K562 (cell line): ENCODE measurements at regions not wholly inside any gene's neighbourhood (a gene's known extent, or its start where the extent isn't known, plus 50 kb on each side); places are given as distances from the start of the nearest gene placed in this dataset.

Experiments used
- ATAC-seq: fragments of 200-7000 bp; cut with Tn5 transposase; 3 replicates; pipeline ENCODE4 v1.9.1; 2020; ENCODE audit warnings: moderate library complexity
- BruUV-seq: library from RNA; stranded (reverse); fragments of 400-500 nt; replicated peaks from 2 replicates; lab custom pipeline; 2021; lab: Mats Ljungman, UMichigan
- CTCF ChIA-PET: fragments of 300-600 bp; formaldehyde crosslinking; extraction: SDS; loops from one replicate; lab custom pipeline; 2021; ENCODE audit warnings: low intra/inter-chr PET ratio; lab: Yijun Ruan, JAX
- POLR2A ChIA-PET: fragments of 300-600, 350-650 bp; sonication (Branson Sonifier 250); formaldehyde crosslinking; extraction: SDS; loops from one replicate; lab custom pipeline; 2021; ENCODE audit warnings: antibody characterized with exemption, inconsistent platforms; lab: Yijun Ruan, JAX
- DNase-seq, 4 experiments: peaks; one replicate each; pipeline versions ENCODE4 v3.0.0 to v3.0.0-alpha.2; 2011 to 2018; ENCODE audit warnings: low spot score in 3 of 4, mixed read lengths in 3 of 4; ENCODE audit errors: extremely low read depth in 1 of 4
- FAIRE-seq: peaks from 2 replicates; lab custom pipeline; 2011; peaks lifted over from hg19 to GRCh38; lab: Jason Lieb, UNC
- H2AFZ ChIP-seq: 2 replicates; pipeline ENCODE4 v1.6.0; 2011; ENCODE audit warnings: low read depth, low read length, control low read depth, inconsistent platforms
- H3K27ac ChIP-seq: fragments of 200-600 bp; 3 replicates; pipeline ENCODE4 v1.8.0; 2011; ENCODE audit warnings: low read depth, mild to moderate bottlenecking, control low read depth, inconsistent platforms, low read length, moderate library complexity, mixed read lengths; ENCODE audit errors: extremely low read depth
- H3K27me3 ChIP-seq, 2 experiments: fragments of 300-600 bp in 1 of 2; 2 replicates in 1 of 2; 3 replicates in 1 of 2; pipeline versions ENCODE4 v1.6.0 to v1.8.0; 2011; ENCODE audit warnings: inconsistent platforms in 2 of 2, low read length in 2 of 2, mild to moderate bottlenecking in 1 of 2, mixed read lengths in 1 of 2, moderate library complexity in 1 of 2; ENCODE audit not compliant: control insufficient read depth in 2 of 2, insufficient read depth in 2 of 2
- H3K36me3 ChIP-seq: fragments of 300-600 bp; 3 replicates; pipeline ENCODE4 v1.8.0; 2011; ENCODE audit warnings: mild to moderate bottlenecking, low read length, inconsistent platforms; ENCODE audit not compliant: control insufficient read depth, insufficient read depth
- H3K4me1 ChIP-seq, 2 experiments: fragments of 200-600 bp in 1 of 2; replicated peaks in 1 of 2; 2 replicates in 1 of 2; 3 replicates in 1 of 2; pipeline versions ENCODE4 v1.5.1 to v1.8.0; 2011; ENCODE audit warnings: inconsistent platforms in 2 of 2, low read length in 2 of 2, mild to moderate bottlenecking in 1 of 2, mixed read lengths in 1 of 2, moderate library complexity in 1 of 2; ENCODE audit not compliant: control insufficient read depth in 2 of 2, insufficient read depth in 2 of 2
- H3K4me2 ChIP-seq: 2 replicates; pipeline ENCODE4 v1.6.1; 2011; ENCODE audit warnings: low read length, control low read depth, inconsistent platforms, mixed read lengths; ENCODE audit not compliant: insufficient read depth
- H3K4me3 ChIP-seq: fragments of 200-600 bp; sonication (generic), shearing (Covaris generic); 2 replicates; pipeline ENCODE4 v1.5.1; 2016; ENCODE audit warnings: control low read depth, inconsistent platforms
- H3K79me2 ChIP-seq: fragments of 200-600 bp; 3 replicates; pipeline ENCODE4 v1.8.0; 2011; ENCODE audit warnings: low read length, inconsistent platforms; ENCODE audit not compliant: control insufficient read depth, insufficient read depth
- H3K9ac ChIP-seq, 2 experiments: 2 replicates each; pipeline versions ENCODE4 v1.6.0 to v1.6.1; 2011; ENCODE audit warnings: low read depth in 2 of 2, low read length in 2 of 2, control low read depth in 1 of 2, inconsistent platforms in 1 of 2, mild to moderate bottlenecking in 1 of 2, mixed read lengths in 1 of 2; ENCODE audit not compliant: insufficient read depth in 1 of 2
- H3K9me1 ChIP-seq: one replicate; pipeline ENCODE4 v1.6.0; 2011; ENCODE audit warnings: inconsistent platforms, mild to moderate bottlenecking, low read length, moderate library complexity; ENCODE audit not compliant: control insufficient read depth, insufficient read depth
- H3K9me3 ChIP-seq: replicated peaks from 2 replicates; pipeline ENCODE4 v1.5.1; 2011; ENCODE audit warnings: low read depth, low read length, inconsistent platforms; ENCODE audit not compliant: control insufficient read depth, insufficient read depth
- H4K20me1 ChIP-seq: replicated peaks from 2 replicates; pipeline ENCODE4 v1.6.1; 2011; ENCODE audit warnings: low read length, inconsistent platforms, mixed read lengths; ENCODE audit not compliant: control insufficient read depth, insufficient read depth
- ELF4 ChIP-seq: fragments of 450-650 bp; formaldehyde crosslinking; IDR thresholded peaks from 2 replicates; pipeline ENCODE4 v1.4.0; 2022; ENCODE audit warnings: missing genetic modification characterization
- FOS ChIP-seq: IDR thresholded peaks from 3 replicates; pipeline ENCODE4 v1.6.1; 2011; ENCODE audit not compliant: insufficient read length; ENCODE audit errors: extremely low read depth
- MECOM ChIP-seq: fragments of 250-450 bp; sonication (Bioruptor Pico); IDR thresholded peaks from 2 replicates; pipeline ENCODE4 v1.8.0; 2022; ENCODE audit warnings: inconsistent platforms
- NFATC3 ChIP-seq: fragments of 450-650 bp; IDR thresholded peaks from 2 replicates; pipeline ENCODE4 v1.6.1; 2017; ENCODE audit warnings: mild to moderate bottlenecking
- PHB ChIP-seq: fragments of 250-450 bp; sonication (Bioruptor Pico); IDR thresholded peaks from 2 replicates; pipeline ENCODE4 v1.5.0; 2021
- PTTG1 ChIP-seq: fragments of 450-650 bp; IDR thresholded peaks from 2 replicates; pipeline ENCODE4 v1.6.1; 2016; ENCODE audit warnings: low read depth, mild to moderate bottlenecking, missing genetic modification characterization, missing compliant biosample characterization
- TRIM24 ChIP-seq, 2 experiments: fragments of 450-650 bp; IDR thresholded peaks; 2 replicates each; pipeline ENCODE4 v1.6.1; 2016
- UBTF ChIP-seq, 2 experiments: IDR thresholded peaks; 2 replicates each; pipeline ENCODE4 v1.6.1; 2012; ENCODE audit warnings: improper control_type of control experiment in 2 of 2, low read depth in 2 of 2, low read length in 2 of 2, borderline replicate concordance in 1 of 2
- ZC3H11A ChIP-seq: IDR thresholded peaks from 2 replicates; pipeline ENCODE4 v1.6.1; 2012; ENCODE audit warnings: low read depth, low read length, improper control_type of control experiment
- ZNF133 ChIP-seq: fragments of 250-450 bp; sonication (Bioruptor Pico); IDR thresholded peaks from 2 replicates; pipeline ENCODE4 v1.4.0; 2020; ENCODE audit warnings: mild to moderate bottlenecking
- ZNF146 ChIP-seq: IDR thresholded peaks from one replicate; pipeline ENCODE4 v1.6.1; 2018; ENCODE audit warnings: missing compliant biosample characterization; ENCODE audit not compliant: unreplicated experiment
- ZNF766 ChIP-seq: fragments of 200-800 bp; sonication (Bioruptor generic); conservative IDR thresholded peaks from 2 replicates; pipeline ENCODE4 v1.6.1; 2016; ENCODE audit warnings: missing genetic modification characterization, missing compliant biosample characterization
- WGBS: fragments of 100-300 bp; shearing (Covaris generic); methylation state at CpG from one replicate; pipeline ENCODE4 v1.1.6; 2016; ENCODE audit warnings: low coverage, mixed read lengths; ENCODE audit not compliant: insufficient coverage; ENCODE audit errors: missing lambda C conversion rate; 5-methylcytosine and 5-hydroxymethylcytosine counted together
- in situ Hi-C: fragments of 300-500 bp; cut with MboI; formaldehyde crosslinking; loops from 4 replicates; pipeline ENCODE4 v1.15.0; 2018; ENCODE audit warnings: inconsistent platforms, mixed read lengths
- intact Hi-C: fragments of 100-400 bp; cut with micrococcal nuclease; formaldehyde crosslinking; loops from 2 replicates; pipeline ENCODE4 v1.14.2; 2022
- TF ChIP-seq, protein P1 (sequence below): fragments of 250-450 bp; sonication (Bioruptor Pico); IDR thresholded peaks from 2 replicates; pipeline ENCODE4 v1.5.0; 2021

- 0% methylated on average over 3 of the region's 3 CpGs for WGBS
- no TSS peak for BruUV-seq
- intact Hi-C loops: no loop called here
Observed at GRCh38 chr11:116317212-116317611, 455.6 kb downstream of the BUD13 start.

DNA sequence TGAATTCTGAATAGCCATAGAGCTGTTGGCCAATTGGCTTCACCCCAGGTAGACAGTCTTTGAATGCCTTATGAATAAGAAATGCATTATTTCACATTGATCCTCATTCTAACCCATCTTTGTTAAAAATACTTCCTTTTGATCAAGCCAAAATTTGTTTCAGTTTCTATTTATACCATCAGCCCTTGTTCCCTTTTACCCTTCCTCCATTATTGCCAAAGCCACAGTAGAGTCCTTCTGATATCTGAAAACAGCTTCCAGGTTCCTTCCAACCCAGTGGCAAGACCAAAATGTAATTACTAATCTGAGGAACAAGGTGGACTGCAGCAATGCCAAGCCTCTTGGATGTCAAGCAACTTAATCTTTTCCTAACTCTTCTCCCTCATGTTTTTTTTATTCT lies 458.8 kb downstream of the BUD13 start:
- H3K9ac ChIP-seq: no peak overlapping the region
- in situ Hi-C loops (no loop called here), intact Hi-C loops (no loop called here)
- CTCF ChIA-PET: no interaction called here
- no peaks in the 10 kb centered on the region for H4K20me1 ChIP-seq
- H3K27me3 ChIP-seq: peaks cover 0 to 6% of the 10 kb centered on the region in 2 experiments; a peak in 2 of 5 replicates
- H3K4me1 ChIP-seq: no peaks in the 10 kb centered on the region
- no peak overlapping the region for H3K4me2 ChIP-seq
- no peaks in the 10 kb centered on the region for H3K9me3 ChIP-seq
- H3K4me3 ChIP-seq: no peak overlapping the region
- no peak for FAIRE-seq
- no TSS peak for BruUV-seq
- DNase-seq: no peak
- H3K79me2 ChIP-seq: no peaks in the 10 kb centered on the region
- no peak overlapping the region for H3K27ac ChIP-seq
- no peaks in the 10 kb centered on the region for H3K36me3 ChIP-seq
- TF ChIP-seq ZNF146: no peak
- TF ChIP-seq ZC3H11A: no peak
- no peak for TF ChIP-seq UBTF (IDR thresholded peaks at IDR 0.05; ENCODE audit: borderline replicate concordance in 1 of 2, low read depth in 2 of 2, low read length in 2 of 2)
- TF ChIP-seq FOS: no peak
- TF ChIP-seq NFATC3: no peak
- TF ChIP-seq, protein P1, sequence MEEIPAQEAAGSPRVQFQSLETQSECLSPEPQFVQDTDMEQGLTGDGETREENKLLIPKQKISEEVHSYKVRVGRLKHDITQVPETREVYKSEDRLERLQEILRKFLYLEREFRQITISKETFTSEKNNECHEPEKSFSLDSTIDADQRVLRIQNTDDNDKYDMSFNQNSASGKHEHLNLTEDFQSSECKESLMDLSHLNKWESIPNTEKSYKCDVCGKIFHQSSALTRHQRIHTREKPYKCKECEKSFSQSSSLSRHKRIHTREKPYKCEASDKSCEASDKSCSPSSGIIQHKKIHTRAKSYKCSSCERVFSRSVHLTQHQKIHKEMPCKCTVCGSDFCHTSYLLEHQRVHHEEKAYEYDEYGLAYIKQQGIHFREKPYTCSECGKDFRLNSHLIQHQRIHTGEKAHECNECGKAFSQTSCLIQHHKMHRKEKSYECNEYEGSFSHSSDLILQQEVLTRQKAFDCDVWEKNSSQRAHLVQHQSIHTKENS (CRISPR knock-in tag): no peak
- TF ChIP-seq PHB: no peak
- no peak for TF ChIP-seq ZNF133 (CRISPR knock-in tag)
- no peak for TF ChIP-seq ZNF766 (CRISPR knock-in tag)
- no peak for TF ChIP-seq MECOM (CRISPR knock-in tag)
- TF ChIP-seq ELF4: no peak
- TF ChIP-seq PTTG1 (tag): no peak
- no peak for ATAC-seq
- POLR2A ChIA-PET: no interaction called here
- no peaks in the 10 kb centered on the region for H3K9me1 ChIP-seq
- H2AFZ ChIP-seq: no peak overlapping the region

More at GRCh38 chr11:116317212-116317611, 455.6 kb downstream of the BUD13 start:
- POLR2A ChIA-PET: no interaction called here
- H3K79me2 ChIP-seq: no peaks in the 10 kb centered on the region
- in situ Hi-C loops: no loop called here
- CTCF ChIA-PET: no interaction called here
- no peaks in the 10 kb centered on the region for H3K4me1 ChIP-seq
- H3K4me3 ChIP-seq: no peak overlapping the region
- no peaks in the 10 kb centered on the region for H3K36me3 ChIP-seq
- FAIRE-seq (no peak), ATAC-seq (no peak), DNase-seq (no peak)
- H3K27me3 ChIP-seq: peaks cover 0 to 6% of the 10 kb centered on the region in 2 experiments; a peak in 2 of 5 replicates
- no peaks in the 10 kb centered on the region for H3K9me3 ChIP-seq
- no peak for TF ChIP-seq TRIM24 (IDR thresholded peaks at IDR 0.05)
- no peaks in the 10 kb centered on the region for H3K9me1 ChIP-seq
- H3K9ac ChIP-seq: no peak overlapping the region
- H2AFZ ChIP-seq: no peak overlapping the region
- H4K20me1 ChIP-seq: no peaks in the 10 kb centered on the region
- no peak overlapping the region for H3K27ac ChIP-seq
- H3K4me2 ChIP-seq: no peak overlapping the region
